ENCODE measurements at regions not wholly inside any gene's neighbourhood (a gene's known extent, or its start where the extent isn't known, plus 50 kb on each side); places are given as distances from the start of the nearest gene placed in this dataset.

DNA sequence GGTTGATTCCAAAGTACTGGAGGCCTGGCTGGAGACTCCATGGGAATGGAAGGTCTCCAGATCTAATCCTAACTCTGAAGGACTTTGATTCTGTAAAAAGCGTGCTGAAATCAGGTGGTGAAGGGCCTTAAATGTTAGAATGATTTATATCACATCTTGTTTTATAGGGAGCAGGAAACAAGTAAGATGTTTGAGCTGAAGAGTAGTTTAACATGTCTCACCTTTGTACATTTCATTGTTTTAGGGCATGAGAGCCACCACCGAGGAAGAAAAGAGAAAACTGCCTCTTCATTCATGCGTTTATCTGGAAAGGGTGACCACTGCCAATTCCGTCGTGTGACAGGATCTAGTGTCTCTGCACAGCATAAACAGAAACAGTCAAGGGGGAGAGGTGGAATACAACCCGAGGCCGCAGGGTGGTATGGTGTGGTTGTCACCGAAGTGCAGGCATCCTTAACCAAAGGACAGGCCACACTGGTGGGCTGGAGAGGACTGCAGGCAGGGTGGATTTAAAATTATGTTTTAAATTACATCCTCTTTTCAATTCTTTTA lies 445.3 kb downstream of the SLC4A3 start:
- no peaks in the 10 kb centered on the region for H3K27me3 ChIP-seq (ENCODE audit: insufficient read depth, low read depth, low read length)
- H3K4me3 ChIP-seq (ENCODE audit: low read length) = no peak overlapping the region
- no peak overlapping the region for H3K27ac ChIP-seq (ENCODE audit: low read length)
- no peaks in the 10 kb centered on the region for H4K20me1 ChIP-seq (ENCODE audit: insufficient read depth)
- H3K36me3 ChIP-seq (ENCODE audit: insufficient read depth, low read length) = no peaks in the 10 kb centered on the region
- TF ChIP-seq TAF1 (IDR thresholded peaks at IDR 0.05; ENCODE audit: low read depth) (no peak), POLR2AphosphoS5 (IDR thresholded peaks at IDR 0.05) (no peak), RAD21 (conservative IDR thresholded peaks at IDR 0.05) (no peak), SMC3 (conservative IDR thresholded peaks at IDR 0.05; ENCODE audit: poor library complexity) (no peak), EZH2 (IDR thresholded peaks at IDR 0.05; ENCODE audit: borderline replicate concordance, insufficient read depth, low read length, poor library complexity, severe bottlenecking) (no peak)
- TF ChIP-seq, protein P1, sequence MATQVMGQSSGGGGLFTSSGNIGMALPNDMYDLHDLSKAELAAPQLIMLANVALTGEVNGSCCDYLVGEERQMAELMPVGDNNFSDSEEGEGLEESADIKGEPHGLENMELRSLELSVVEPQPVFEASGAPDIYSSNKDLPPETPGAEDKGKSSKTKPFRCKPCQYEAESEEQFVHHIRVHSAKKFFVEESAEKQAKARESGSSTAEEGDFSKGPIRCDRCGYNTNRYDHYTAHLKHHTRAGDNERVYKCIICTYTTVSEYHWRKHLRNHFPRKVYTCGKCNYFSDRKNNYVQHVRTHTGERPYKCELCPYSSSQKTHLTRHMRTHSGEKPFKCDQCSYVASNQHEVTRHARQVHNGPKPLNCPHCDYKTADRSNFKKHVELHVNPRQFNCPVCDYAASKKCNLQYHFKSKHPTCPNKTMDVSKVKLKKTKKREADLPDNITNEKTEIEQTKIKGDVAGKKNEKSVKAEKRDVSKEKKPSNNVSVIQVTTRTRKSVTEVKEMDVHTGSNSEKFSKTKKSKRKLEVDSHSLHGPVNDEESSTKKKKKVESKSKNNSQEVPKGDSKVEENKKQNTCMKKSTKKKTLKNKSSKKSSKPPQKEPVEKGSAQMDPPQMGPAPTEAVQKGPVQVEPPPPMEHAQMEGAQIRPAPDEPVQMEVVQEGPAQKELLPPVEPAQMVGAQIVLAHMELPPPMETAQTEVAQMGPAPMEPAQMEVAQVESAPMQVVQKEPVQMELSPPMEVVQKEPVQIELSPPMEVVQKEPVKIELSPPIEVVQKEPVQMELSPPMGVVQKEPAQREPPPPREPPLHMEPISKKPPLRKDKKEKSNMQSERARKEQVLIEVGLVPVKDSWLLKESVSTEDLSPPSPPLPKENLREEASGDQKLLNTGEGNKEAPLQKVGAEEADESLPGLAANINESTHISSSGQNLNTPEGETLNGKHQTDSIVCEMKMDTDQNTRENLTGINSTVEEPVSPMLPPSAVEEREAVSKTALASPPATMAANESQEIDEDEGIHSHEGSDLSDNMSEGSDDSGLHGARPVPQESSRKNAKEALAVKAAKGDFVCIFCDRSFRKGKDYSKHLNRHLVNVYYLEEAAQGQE (IDR thresholded peaks at IDR 0.05; ENCODE audit: borderline replicate concordance) = no peak
- TF ChIP-seq, protein P2, sequence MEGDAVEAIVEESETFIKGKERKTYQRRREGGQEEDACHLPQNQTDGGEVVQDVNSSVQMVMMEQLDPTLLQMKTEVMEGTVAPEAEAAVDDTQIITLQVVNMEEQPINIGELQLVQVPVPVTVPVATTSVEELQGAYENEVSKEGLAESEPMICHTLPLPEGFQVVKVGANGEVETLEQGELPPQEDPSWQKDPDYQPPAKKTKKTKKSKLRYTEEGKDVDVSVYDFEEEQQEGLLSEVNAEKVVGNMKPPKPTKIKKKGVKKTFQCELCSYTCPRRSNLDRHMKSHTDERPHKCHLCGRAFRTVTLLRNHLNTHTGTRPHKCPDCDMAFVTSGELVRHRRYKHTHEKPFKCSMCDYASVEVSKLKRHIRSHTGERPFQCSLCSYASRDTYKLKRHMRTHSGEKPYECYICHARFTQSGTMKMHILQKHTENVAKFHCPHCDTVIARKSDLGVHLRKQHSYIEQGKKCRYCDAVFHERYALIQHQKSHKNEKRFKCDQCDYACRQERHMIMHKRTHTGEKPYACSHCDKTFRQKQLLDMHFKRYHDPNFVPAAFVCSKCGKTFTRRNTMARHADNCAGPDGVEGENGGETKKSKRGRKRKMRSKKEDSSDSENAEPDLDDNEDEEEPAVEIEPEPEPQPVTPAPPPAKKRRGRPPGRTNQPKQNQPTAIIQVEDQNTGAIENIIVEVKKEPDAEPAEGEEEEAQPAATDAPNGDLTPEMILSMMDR (IDR thresholded peaks at IDR 0.05; ENCODE audit: poor library complexity, severe bottlenecking) = no peak
- H3K9me2 ChIP-seq (ENCODE audit: insufficient read depth, low read length) = no peaks in the 10 kb centered on the region
- no peaks in the 10 kb centered on the region for H3K79me2 ChIP-seq (replicated peaks; ENCODE audit: insufficient read depth, low read length)
- no peaks in the 10 kb centered on the region for H3K9me3 ChIP-seq (ENCODE audit: low read length)
- no peaks in the 10 kb centered on the region for H3F3A ChIP-seq (ENCODE audit: insufficient read depth, low read length, poor library complexity, severe bottlenecking)
- H3K4me2 ChIP-seq (ENCODE audit: low read length) = no peak overlapping the region
- H3K9ac ChIP-seq (ENCODE audit: low read length) = no peak overlapping the region
- no peak overlapping the region for H2AFZ ChIP-seq (ENCODE audit: low read depth, low read length)

DNA sequence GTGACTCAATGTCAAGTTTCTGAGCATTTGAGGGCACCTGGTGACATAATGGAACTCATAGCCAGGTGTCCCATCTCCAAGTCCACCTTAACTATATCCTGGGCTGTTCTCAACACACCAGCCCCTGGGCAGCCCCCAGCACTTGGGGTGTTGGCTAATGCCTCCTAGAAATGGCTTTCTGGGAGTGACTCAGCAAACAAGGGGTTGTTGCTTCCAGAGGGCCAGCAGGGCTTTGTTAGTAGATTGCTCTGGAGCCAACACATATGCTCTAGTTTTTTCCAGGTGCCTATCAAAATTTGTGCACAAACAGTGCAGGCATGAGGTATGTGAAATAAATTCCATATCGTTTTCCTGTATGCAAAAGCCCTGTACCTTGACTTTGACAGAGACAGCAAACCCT lies 448.4 kb downstream of the SLC4A3 start:
- H3K27me3 ChIP-seq (ENCODE audit: insufficient read depth, low read depth, low read length) = no peaks in the 10 kb centered on the region
- no peak for TF ChIP-seq MXI1 (conservative IDR thresholded peaks at IDR 0.05; ENCODE audit: poor library complexity, severe bottlenecking)
- TF ChIP-seq, protein P1 (IDR thresholded peaks at IDR 0.05; ENCODE audit: borderline replicate concordance) = no peak
- no peak for TF ChIP-seq TAF1 (IDR thresholded peaks at IDR 0.05; ENCODE audit: low read depth)
- H3F3A ChIP-seq (ENCODE audit: insufficient read depth, low read length, poor library complexity, severe bottlenecking) = no peaks in the 10 kb centered on the region
- no peak overlapping the region for H2AFZ ChIP-seq (ENCODE audit: low read depth, low read length)
- no peak overlapping the region for H3K27ac ChIP-seq (ENCODE audit: low read length)
- no peak overlapping the region for H3K9ac ChIP-seq (ENCODE audit: low read length)
- no peaks in the 10 kb centered on the region for H3K9me3 ChIP-seq (ENCODE audit: low read length)
- no peaks in the 10 kb centered on the region for H3K36me3 ChIP-seq (ENCODE audit: insufficient read depth, low read length)
- H3K4me2 ChIP-seq (ENCODE audit: low read length) = no peak overlapping the region
- no peaks in the 10 kb centered on the region for H3K79me2 ChIP-seq (replicated peaks; ENCODE audit: insufficient read depth, low read length)
- H3K9me2 ChIP-seq (ENCODE audit: insufficient read depth, low read length) = no peaks in the 10 kb centered on the region
- H4K20me1 ChIP-seq (ENCODE audit: insufficient read depth) = no peaks in the 10 kb centered on the region
- H3K4me3 ChIP-seq (ENCODE audit: low read length) = no peak overlapping the region
